ENCODE measurements at regions not wholly inside any gene's neighbourhood (a gene's known extent, or its start where the extent isn't known, plus 50 kb on each side); places are given as distances from the start of the nearest gene placed in this dataset.
"Not testable (repeated sequence)": the region's sequence is repeated elsewhere in the genome, so short reads cannot be mapped to it uniquely, and the experiment has no call there.

GRCh38 chr9:111744363-111744762 is 50.4 kb downstream of the SHOC1 start:
- no peak for DNase-seq (ENCODE audit: low spot score)

DNA sequence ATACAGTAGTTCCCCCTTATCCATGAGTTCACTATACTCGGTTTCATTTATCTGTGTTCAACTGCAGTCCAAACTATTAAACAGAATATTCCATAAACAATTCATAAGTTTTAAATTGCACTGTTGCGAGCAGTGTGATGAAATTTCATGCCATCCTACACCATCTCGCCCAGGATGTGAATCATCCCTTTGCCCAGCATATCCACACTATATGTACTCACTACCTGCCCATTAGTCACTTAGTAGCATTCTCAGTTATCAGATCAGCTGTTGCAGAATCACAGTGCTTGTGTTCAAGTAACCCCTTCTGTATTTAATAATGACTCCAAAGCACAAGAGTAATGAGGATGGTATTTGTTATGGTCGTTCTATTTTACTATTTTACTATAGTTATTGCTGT is 51.5 kb downstream of the SHOC1 start:
- DNase-seq (ENCODE audit: low spot score), result peak; percentile 78

- no peak for DNase-seq (ENCODE audit: low spot score)
These were observed 54.0 kb downstream of the SHOC1 start for GRCh38 chr9:111740739-111741138.

DNA sequence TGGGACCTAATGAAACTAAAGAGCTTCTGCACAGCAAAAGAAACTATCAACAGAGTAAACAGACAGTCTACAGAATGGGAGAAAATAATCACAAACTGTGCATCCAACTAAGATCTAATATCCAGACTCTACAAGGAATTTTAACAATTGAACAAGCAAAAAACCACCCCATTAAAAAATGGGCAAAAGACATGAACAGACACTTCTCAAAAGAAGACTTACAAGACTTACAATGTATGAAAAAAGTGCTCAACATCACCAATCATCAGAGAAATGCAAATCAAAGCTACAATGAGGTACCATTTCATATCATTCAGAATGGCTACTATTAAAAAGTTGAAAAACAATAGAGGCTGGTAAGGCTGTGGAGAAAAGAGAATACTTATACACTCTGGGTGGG is 58.0 kb downstream of the SHOC1 start:
- no peak for DNase-seq (ENCODE audit: low spot score)

DNA sequence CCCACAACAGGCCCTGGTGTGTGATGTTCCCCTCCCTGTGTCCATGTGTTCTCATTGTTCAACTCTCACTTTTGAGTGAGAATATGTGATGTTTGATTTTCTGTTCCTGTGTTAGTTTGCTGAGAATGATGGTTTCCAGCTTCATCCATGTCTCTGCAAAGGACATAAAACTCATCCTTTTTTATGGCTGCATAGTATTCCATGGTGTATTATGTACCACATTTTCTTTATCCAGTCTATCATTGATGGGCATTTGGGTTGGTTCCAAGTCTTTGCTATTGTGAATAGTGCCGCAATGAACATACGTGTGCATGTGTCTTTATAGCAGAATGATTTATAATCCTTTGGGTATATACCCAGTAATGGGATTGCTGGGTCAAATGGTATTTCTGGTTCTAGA is 59.4 kb downstream of the SHOC1 start:
- not testable (repeated sequence) for DNase-seq (ENCODE audit: low spot score)

- DNase-seq (ENCODE audit: low spot score), result no peak
These were observed 62.8 kb downstream of the SHOC1 start for GRCh38 chr9:111731928-111732327.

- peak; percentile 36 for DNase-seq (ENCODE audit: low spot score)
These were observed 63.7 kb downstream of the SHOC1 start for GRCh38 chr9:111730937-111731567.

- DNase-seq (ENCODE audit: low spot score), result peak; percentile 88
These were observed 65.9 kb downstream of the SHOC1 start for GRCh38 chr9:111728617-111729366.

- DNase-seq (ENCODE audit: low spot score), result peak; percentile 42
These were observed 66.6 kb downstream of the SHOC1 start for GRCh38 chr9:111728143-111728542.

DNA sequence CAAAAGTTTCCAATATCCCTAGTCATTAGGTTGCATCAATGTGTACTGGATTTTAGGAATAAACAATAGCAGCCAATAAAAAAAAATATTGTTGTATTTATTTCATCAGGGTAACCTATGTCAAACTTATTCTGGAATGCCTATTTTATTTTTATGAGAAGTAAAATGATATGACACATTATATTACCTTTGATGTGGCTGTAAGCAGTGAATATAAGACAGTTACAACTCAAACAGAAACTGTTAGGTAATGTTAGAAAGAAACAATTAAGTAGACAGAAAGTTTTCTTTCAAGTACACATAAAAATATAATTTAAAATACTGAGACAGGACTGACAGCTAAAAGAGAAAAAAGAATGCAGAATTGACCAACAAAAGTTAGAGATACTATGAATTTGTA is 65.5 kb downstream of the GNG10 start:
- no peak for DNase-seq (ENCODE audit: low spot score)

DNA sequence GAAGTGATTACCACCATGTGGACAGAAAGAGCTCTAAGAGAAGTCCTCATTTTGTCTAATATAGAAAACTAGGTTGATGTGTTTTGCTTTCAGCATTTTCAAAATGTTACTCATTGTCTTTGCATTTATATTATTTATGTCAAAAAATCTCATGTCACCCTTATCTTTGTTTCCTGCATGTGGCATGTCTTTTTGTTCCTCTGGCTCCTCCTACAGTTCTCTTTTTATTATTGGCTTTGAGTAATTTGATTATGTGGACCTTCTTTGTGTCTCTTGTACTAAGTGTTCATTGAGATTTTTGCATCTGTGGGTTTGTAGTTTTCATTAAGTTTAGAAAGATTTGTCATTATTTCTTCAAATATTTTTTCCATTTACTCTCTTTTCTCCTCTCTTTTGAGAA is 58.8 kb downstream of the GNG10 start:
- no peak for DNase-seq (ENCODE audit: low spot score)
